ENCODE measurements at regions not wholly inside any gene's neighbourhood (a gene's known extent, or its start where the extent isn't known, plus 50 kb on each side); places are given as distances from the start of the nearest gene placed in this dataset.

DNA sequence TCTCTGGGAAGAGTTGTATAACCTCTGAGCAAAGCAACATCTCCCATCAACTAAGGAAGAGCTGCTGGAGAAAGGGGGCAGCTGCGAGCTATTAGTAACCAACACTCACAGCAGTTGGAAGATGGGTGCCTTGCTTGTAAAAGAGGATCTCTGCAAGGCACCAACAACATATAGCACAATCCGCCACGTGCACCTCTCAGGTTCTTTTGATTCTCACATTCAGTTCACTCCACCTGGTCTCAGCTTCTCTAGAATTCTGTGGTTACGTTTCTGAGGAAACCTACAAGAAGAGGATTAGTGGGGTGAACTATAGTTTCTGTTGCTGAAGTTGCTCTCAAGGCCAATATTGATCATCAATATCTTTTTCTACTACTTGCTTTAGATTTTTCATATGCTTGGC, 117.1 kb downstream of the RPS24 start:
- no peak for DNase-seq (ENCODE audit: low read depth)
- H3K4me3 ChIP-seq (ENCODE audit: low read depth, low read length): no peak overlapping the region
- in situ Hi-C loops (cut with HindIII; ENCODE audit: low sequenced_read_pairs): no loop called here
- TF ChIP-seq, protein P1, sequence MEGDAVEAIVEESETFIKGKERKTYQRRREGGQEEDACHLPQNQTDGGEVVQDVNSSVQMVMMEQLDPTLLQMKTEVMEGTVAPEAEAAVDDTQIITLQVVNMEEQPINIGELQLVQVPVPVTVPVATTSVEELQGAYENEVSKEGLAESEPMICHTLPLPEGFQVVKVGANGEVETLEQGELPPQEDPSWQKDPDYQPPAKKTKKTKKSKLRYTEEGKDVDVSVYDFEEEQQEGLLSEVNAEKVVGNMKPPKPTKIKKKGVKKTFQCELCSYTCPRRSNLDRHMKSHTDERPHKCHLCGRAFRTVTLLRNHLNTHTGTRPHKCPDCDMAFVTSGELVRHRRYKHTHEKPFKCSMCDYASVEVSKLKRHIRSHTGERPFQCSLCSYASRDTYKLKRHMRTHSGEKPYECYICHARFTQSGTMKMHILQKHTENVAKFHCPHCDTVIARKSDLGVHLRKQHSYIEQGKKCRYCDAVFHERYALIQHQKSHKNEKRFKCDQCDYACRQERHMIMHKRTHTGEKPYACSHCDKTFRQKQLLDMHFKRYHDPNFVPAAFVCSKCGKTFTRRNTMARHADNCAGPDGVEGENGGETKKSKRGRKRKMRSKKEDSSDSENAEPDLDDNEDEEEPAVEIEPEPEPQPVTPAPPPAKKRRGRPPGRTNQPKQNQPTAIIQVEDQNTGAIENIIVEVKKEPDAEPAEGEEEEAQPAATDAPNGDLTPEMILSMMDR (IDR thresholded peaks at IDR 0.05; ENCODE audit: low read depth, low read length, missing control alignments): no peak

DNA sequence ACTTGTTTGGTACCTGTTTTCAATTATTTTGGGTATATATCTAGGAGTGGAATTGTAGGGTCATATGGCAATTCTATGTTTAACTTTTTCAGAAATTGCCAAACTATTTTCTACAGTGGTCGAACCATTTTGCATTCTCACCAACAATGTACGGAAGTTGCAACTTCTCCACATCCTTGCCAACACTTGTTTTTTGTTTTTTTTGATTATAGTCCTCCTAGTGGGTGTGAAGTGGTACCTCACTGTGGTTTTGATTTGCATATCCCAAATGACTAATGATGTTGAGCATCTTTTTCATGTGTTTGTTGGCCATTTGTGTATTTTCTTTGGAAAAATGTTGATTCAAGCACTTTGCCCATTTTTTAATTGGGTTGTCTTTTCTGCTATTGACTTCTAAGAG, 122.1 kb downstream of the RPS24 start:
- in situ Hi-C loops (cut with HindIII; ENCODE audit: low sequenced_read_pairs): no loop called here
- TF ChIP-seq, protein P1 (IDR thresholded peaks at IDR 0.05; ENCODE audit: low read depth, low read length, missing control alignments): no peak
- DNase-seq (ENCODE audit: low read depth): no peak
- H3K4me3 ChIP-seq (ENCODE audit: low read depth, low read length): no peak overlapping the region

DNA sequence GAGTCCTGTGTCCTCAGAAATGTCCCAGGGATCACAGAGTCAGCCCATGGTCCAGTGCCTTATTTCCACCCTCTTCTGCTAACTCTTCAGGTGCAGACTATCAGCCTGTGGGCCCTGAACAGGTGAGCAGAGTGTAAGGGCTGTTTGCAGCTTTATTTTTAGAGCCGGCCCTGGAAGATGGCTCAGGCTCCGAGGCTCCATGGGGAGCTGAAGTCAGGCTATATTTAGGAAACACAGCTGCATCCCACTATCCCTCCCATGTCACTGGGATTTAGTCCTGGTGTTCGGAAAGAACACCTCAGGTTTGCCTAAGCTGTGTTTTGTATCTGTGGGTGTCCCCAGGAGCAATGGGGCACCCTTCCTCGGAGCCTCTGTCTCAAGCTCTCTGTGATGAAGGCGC, 126.9 kb downstream of the RPS24 start:
- TF ChIP-seq, protein P1 (IDR thresholded peaks at IDR 0.05; ENCODE audit: low read depth, low read length, missing control alignments): no peak
- in situ Hi-C loops (cut with HindIII; ENCODE audit: low sequenced_read_pairs): no loop called here
- DNase-seq (ENCODE audit: low read depth): no peak
- no peak overlapping the region for H3K4me3 ChIP-seq (ENCODE audit: low read depth, low read length)

DNA sequence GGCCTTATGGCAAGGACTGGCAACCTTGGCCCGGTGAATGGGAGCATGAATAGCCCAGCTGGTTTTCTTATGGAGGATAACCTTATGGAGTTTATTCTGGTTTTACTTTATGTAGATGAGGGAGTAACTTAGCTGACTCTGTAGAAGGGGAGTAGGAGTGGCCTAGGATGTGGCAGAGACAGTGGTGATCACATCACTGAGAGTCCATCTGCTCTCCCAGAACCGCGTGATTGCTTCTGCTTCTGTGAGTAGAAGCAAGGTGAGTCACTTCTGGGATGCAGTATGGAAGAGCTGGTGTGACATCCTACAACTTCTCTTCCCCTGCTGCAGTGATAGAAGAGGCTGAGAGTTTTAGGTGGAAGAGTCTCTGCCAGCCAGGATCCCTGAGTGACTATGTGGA, 129.2 kb downstream of the RPS24 start:
- TF ChIP-seq, protein P1 (IDR thresholded peaks at IDR 0.05; ENCODE audit: low read depth, low read length, missing control alignments): no peak
- H3K4me3 ChIP-seq (ENCODE audit: low read depth, low read length): no peak overlapping the region
- in situ Hi-C loops (cut with HindIII; ENCODE audit: low sequenced_read_pairs): no loop called here
- no peak for DNase-seq (ENCODE audit: low read depth)

DNA sequence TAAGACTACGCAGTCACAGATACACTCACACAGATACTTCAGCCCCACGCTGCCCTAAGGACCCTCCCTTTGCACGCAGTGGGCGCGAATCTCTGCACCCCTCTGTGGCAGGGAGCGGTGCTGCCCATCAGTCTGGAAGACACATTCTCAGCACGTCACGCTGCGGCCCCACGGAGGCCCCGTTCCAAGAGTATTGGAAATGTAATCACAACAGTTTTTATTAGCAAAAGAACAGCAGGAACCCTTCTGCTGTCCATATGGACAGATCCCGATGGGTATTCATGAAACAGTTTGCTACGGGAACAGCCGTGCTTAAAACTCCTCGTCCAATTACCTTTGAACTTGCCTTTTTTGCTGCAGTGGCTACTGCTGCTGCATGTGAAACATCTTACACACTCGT, 131.0 kb downstream of the RPS24 start:
- no peak overlapping the region for H3K4me3 ChIP-seq (ENCODE audit: low read depth, low read length)
- no peak for DNase-seq (ENCODE audit: low read depth)
- in situ Hi-C loops (cut with HindIII; ENCODE audit: low sequenced_read_pairs): loop anchor here (5.0 kb wide), 1 partner anchor 47 kb away; no protein-coding TSS in a partner anchor
- TF ChIP-seq, protein P1 (IDR thresholded peaks at IDR 0.05; ENCODE audit: low read depth, low read length, missing control alignments): no peak

DNA sequence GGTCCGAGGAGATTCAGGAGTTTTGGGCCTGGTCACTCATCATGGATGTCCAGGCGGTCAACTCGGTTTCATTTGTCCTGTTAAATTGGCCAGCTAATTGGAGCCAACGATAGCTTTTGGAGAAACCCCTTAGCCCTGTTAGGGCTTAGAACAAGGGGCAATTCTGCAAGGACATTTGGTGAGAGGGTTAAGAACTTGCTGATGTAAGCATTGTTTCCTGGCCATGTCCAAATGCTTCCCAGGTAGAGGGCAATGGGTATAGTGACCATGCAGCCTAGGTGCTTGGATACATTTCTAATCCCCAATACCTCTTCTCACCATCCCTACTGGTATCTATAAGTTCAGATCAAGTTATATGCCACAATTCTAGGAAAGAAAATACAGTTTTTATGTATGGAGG, 131.5 kb downstream of the RPS24 start:
- DNase-seq (ENCODE audit: low read depth): no peak
- TF ChIP-seq, protein P1 (IDR thresholded peaks at IDR 0.05; ENCODE audit: low read depth, low read length, missing control alignments): no peak
- in situ Hi-C loops (cut with HindIII; ENCODE audit: low sequenced_read_pairs): loop anchor here (5.0 kb wide), 1 partner anchor 48 kb away; no protein-coding TSS in a partner anchor
- H3K4me3 ChIP-seq (ENCODE audit: low read depth, low read length): no peak overlapping the region

DNA sequence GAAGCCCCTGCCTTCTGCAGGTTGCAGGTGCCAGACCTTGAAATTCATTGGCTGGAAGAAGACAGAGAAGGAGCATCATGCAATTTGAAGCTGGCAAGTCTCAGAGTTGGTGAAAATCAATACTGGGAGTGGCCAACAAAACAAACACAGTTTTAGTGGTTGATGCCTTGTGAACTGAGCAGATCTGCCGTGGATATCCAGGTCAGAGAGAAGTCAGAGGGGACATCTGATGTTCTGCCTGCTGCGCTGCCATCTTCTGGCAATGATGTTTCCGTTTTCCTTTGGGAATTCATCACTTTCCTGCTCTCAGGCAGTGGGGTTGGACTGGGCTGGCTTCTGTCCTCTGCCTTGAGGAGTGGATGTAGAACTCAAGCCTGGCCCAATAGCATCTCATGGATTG, 132.0 kb downstream of the RPS24 start:
- no peak overlapping the region for H3K4me3 ChIP-seq (ENCODE audit: low read depth, low read length)
- in situ Hi-C loops (cut with HindIII; ENCODE audit: low sequenced_read_pairs): loop anchor here (5.0 kb wide), 1 partner anchor 48 kb away; no protein-coding TSS in a partner anchor
- DNase-seq (ENCODE audit: low read depth): no peak
- TF ChIP-seq, protein P1 (IDR thresholded peaks at IDR 0.05; ENCODE audit: low read depth, low read length, missing control alignments): peak; percentile 4
